GM06990 (cell line): ENCODE measurements at regions not wholly inside any gene's neighbourhood (a gene's known extent, or its start where the extent isn't known, plus 50 kb on each side); places are given as distances from the start of the nearest gene placed in this dataset.

ENCODE experiments used
- DNase-seq: peaks from one replicate; pipeline ENCODE4 v3.0.0-alpha.2; 2011; ENCODE audit not compliant: insufficient read length; ENCODE audit errors: extremely low read depth
- H3K27me3 ChIP-seq: replicated peaks from 2 replicates; pipeline ENCODE4 v1.6.0; 2011; ENCODE audit warnings: low read length; ENCODE audit not compliant: control insufficient read depth, insufficient read depth
- H3K36me3 ChIP-seq: 2 replicates; pipeline ENCODE4 v1.5.1; 2011; ENCODE audit warnings: low read length; ENCODE audit not compliant: control insufficient read depth, insufficient read depth
- H3K4me3 ChIP-seq: replicated peaks from 2 replicates; pipeline ENCODE4 v1.5.1; 2011; ENCODE audit warnings: low read depth, mild to moderate bottlenecking, control low read depth, low read length
- CTCF ChIP-seq: IDR thresholded peaks from 2 replicates; pipeline ENCODE4 v1.5.1; 2011; ENCODE audit warnings: low read length, control low read depth, mild to moderate bottlenecking, inconsistent platforms; ENCODE audit not compliant: insufficient read depth, poor library complexity, severe bottlenecking

DNA sequence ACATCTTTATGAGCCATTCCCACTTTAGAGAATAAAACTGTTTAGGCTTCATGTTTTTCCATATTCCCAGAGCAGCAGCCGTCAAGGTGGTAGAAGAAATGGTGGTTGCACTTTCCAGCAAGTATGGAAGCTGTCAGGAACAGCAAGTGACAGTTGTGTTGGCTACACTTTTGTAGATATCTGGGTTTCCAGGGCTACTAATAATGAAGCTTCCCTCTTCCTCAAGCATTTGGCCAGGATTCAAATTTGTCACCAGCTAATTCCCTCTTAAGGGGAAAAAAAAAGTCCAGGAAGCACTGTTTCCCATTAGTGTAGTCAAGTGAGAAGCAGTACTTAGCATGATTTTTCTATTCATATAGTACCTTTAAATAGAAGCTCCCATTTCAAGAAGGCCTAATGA, 252.8 kb downstream of the IGSF11 start:
- no peaks in the 10 kb centered on the region for H3K27me3 ChIP-seq
- no peaks in the 10 kb centered on the region; the same call in 1 of the 2 replicates for H3K36me3 ChIP-seq
- H3K4me3 ChIP-seq = no peak overlapping the region
- no peak for DNase-seq
- no peak for TF ChIP-seq CTCF

- DNase-seq = peak; percentile 86
- H3K4me3 ChIP-seq = no peak overlapping the region
- no peaks in the 10 kb centered on the region; the same call in 1 of the 2 replicates for H3K36me3 ChIP-seq
- TF ChIP-seq CTCF = no peak
- H3K27me3 ChIP-seq = no peaks in the 10 kb centered on the region
These were observed 251.9 kb downstream of the IGSF11 start for GRCh38 chr3:118782755-118783202.

GRCh38 chr3:118785415-118785814, 249.2 kb downstream of the IGSF11 start:
- no peak for TF ChIP-seq CTCF
- Histone ChIP-seq H3K4me3 (no peak overlapping the region), H3K27me3 (no peaks in the 10 kb centered on the region), H3K36me3 (no peaks in the 10 kb centered on the region; the same call in 1 of the 2 replicates)
- DNase-seq = no peak

DNA sequence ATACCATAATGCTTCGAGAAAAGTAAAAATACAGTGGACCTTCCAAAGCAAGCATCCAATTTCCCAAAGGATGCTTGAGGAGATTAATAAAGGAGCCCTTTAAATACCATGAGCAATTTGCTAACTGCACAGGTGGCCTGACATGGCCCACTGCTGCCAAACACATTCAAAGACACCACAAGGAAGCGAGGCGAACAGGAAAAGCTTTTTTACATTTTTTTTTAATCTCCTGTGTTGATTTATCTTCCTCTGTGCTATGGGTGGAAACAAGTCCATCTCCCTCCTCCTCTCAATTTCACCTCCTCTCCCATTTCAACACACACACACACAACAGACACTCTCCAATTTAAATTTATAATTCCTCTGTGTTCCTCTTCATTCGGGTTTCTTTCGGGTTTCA, 243.4 kb downstream of the IGSF11 start:
- Histone ChIP-seq H3K4me3 (no peak overlapping the region), H3K27me3 (no peaks in the 10 kb centered on the region), H3K36me3 (peaks cover 2% of the 10 kb centered on the region; the same call in 1 of the 2 replicates)
- TF ChIP-seq CTCF = no peak
- no peak for DNase-seq

DNA sequence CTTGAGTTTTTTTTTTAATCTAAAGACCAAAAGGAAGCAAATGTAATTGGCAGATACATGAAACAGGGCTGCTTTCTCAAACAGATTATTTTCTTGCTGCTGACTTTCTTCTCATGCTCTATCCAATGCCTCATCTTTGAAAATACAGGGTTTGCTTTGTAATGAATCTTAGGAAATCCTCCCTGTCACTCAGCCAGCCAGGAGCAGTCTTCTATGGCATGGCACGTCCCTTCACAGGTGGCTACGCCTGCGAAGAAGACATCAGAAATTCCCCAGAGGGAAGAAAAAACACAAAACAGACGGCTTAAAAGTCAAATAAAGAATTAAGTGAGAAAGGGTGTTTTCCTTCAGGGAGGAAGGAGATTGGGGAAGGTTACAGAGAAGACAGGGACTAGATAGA, 242.5 kb downstream of the IGSF11 start:
- no peak for TF ChIP-seq CTCF
- Histone ChIP-seq H3K36me3 (peaks cover 2% of the 10 kb centered on the region; the same call in 1 of the 2 replicates), H3K4me3 (no peak overlapping the region)

GRCh38 chr3:118793176-118793575, 241.5 kb downstream of the IGSF11 start:
- H3K4me3 ChIP-seq = no peak overlapping the region
- H3K36me3 ChIP-seq = peaks cover 2% of the 10 kb centered on the region; the same call in 1 of the 2 replicates
- TF ChIP-seq CTCF = no peak
- no peaks in the 10 kb centered on the region for H3K27me3 ChIP-seq
- no peak for DNase-seq

More for the DNA sequence above, 242.5 kb downstream of the IGSF11 start:
- no peaks in the 10 kb centered on the region for H3K27me3 ChIP-seq
- DNase-seq = no peak
